ENCODE measurements at regions not wholly inside any gene's neighbourhood (a gene's known extent, or its start where the extent isn't known, plus 50 kb on each side); places are given as distances from the start of the nearest gene placed in this dataset.

DNA sequence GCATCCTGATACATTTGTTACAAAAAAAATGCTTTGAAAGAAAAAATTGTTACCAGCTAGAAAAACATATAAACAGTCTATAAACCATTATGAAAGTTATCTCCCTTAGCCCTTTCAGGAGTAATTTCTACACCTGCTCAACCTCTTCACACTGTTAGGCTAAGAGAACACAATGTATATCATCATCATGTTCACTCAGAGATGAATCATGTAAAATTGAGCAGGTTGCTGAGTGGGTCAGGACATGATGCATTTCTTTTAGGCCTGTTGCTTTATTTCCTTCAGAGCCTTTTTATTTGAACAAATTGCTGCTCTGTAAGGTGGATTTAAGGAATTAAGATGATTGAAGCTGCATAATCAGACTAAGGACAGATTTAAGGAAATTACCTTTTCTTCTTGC is 531.3 kb upstream of the MAN1A1 start:
- peaks cover 0 to 2% (median 0%) of the 10 kb centered on the region in 3 donors for H3K27me3 Mint-ChIP-seq (ENCODE audit: low read depth in 3 of 3)
- no peak overlapping the region for H3K27ac Mint-ChIP-seq
- Histone ChIP-seq H3K9ac (ENCODE audit: insufficient read depth, low read length, poor library complexity, severe bottlenecking) (no peak overlapping the region), H4K20me1 (ENCODE audit: insufficient read depth, low read length) (no peaks in the 10 kb centered on the region), H3K4me3 (replicated peaks in 1 of 3; ENCODE audit: low read depth in 2 of 3, low read length in 3 of 3) (no peak overlapping the region), H3K27ac (ENCODE audit: low read depth in 1 of 2, low read length in 2 of 2) (no peak overlapping the region), H3K27me3 (ENCODE audit: control insufficient read depth in 2 of 2, insufficient read depth in 2 of 2, low read length in 2 of 2) (no peaks in the 10 kb centered on the region), H3K9me3 (replicated peaks in 1 of 2; ENCODE audit: control insufficient read depth in 1 of 2, insufficient read depth in 1 of 2, low read length in 2 of 2) (peaks cover 0 to 11% of the 10 kb centered on the region in 2 donors), H3K4me1 (ENCODE audit: control insufficient read depth in 1 of 2, insufficient read depth in 2 of 2, low read length in 2 of 2) (no peaks in the 10 kb centered on the region), H3K4me2 (replicated peaks; ENCODE audit: extremely low read depth, low read length, poor library complexity, severe bottlenecking) (no peak overlapping the region), H2AFZ (ENCODE audit: insufficient read depth, low read depth, low read length, poor library complexity, severe bottlenecking) (no peak overlapping the region), H3K79me2 (ENCODE audit: insufficient read depth, low read length) (no peaks in the 10 kb centered on the region), H3K36me3 (replicated peaks in 1 of 2; ENCODE audit: control insufficient read depth in 1 of 2, insufficient read depth in 2 of 2, low read length in 2 of 2) (no peaks in the 10 kb centered on the region)
- no peak overlapping the region for H3K4me3 Mint-ChIP-seq
- H3K4me1 Mint-ChIP-seq, result no peaks in the 10 kb centered on the region
- intact Hi-C loops (cut with micrococcal nuclease), result no loop called here
- H3K9me3 Mint-ChIP-seq, result peaks cover 4 to 17% (median 10%) of the 10 kb centered on the region in 7 donors
- no peak for DNase-seq
- TF ChIP-seq, protein P1, sequence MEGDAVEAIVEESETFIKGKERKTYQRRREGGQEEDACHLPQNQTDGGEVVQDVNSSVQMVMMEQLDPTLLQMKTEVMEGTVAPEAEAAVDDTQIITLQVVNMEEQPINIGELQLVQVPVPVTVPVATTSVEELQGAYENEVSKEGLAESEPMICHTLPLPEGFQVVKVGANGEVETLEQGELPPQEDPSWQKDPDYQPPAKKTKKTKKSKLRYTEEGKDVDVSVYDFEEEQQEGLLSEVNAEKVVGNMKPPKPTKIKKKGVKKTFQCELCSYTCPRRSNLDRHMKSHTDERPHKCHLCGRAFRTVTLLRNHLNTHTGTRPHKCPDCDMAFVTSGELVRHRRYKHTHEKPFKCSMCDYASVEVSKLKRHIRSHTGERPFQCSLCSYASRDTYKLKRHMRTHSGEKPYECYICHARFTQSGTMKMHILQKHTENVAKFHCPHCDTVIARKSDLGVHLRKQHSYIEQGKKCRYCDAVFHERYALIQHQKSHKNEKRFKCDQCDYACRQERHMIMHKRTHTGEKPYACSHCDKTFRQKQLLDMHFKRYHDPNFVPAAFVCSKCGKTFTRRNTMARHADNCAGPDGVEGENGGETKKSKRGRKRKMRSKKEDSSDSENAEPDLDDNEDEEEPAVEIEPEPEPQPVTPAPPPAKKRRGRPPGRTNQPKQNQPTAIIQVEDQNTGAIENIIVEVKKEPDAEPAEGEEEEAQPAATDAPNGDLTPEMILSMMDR (IDR thresholded peaks at IDR 0.05), result no peak
- no peaks in the 10 kb centered on the region for H3K36me3 Mint-ChIP-seq

DNA sequence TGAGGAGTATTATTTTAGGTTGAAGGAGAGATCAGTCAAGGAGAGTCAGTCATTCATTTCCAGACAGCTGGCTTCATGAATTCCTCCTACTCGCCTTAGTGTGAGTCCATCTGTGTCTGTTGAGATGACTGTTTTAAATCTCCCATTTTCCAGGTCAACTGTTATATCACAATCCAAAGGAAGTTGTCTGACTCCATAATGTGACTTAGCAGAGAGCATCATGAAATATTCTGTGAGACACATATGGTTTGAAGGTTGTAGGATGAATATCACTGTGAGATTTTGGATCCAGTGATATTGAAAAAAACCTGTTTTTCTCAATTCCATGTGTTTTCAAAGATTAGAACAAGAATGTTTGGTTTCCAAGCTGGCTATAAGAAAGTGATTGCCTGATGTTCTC is 530.2 kb upstream of the MAN1A1 start:
- Histone ChIP-seq H3K27ac (ENCODE audit: low read depth in 1 of 2, low read length in 2 of 2) (no peak overlapping the region), H3K4me3 (replicated peaks in 1 of 3; ENCODE audit: low read depth in 2 of 3, low read length in 3 of 3) (no peak overlapping the region), H3K9ac (ENCODE audit: insufficient read depth, low read length, poor library complexity, severe bottlenecking) (no peak overlapping the region), H3K79me2 (ENCODE audit: insufficient read depth, low read length) (no peaks in the 10 kb centered on the region), H3K9me3 (replicated peaks in 1 of 2; ENCODE audit: control insufficient read depth in 1 of 2, insufficient read depth in 1 of 2, low read length in 2 of 2) (peaks cover 0 to 11% of the 10 kb centered on the region in 2 donors), H3K27me3 (ENCODE audit: control insufficient read depth in 2 of 2, insufficient read depth in 2 of 2, low read length in 2 of 2) (no peaks in the 10 kb centered on the region), H3K36me3 (replicated peaks in 1 of 2; ENCODE audit: control insufficient read depth in 1 of 2, insufficient read depth in 2 of 2, low read length in 2 of 2) (no peaks in the 10 kb centered on the region), H2AFZ (ENCODE audit: insufficient read depth, low read depth, low read length, poor library complexity, severe bottlenecking) (no peak overlapping the region), H3K4me2 (replicated peaks; ENCODE audit: extremely low read depth, low read length, poor library complexity, severe bottlenecking) (no peak overlapping the region), H4K20me1 (ENCODE audit: insufficient read depth, low read length) (no peaks in the 10 kb centered on the region), H3K4me1 (ENCODE audit: control insufficient read depth in 1 of 2, insufficient read depth in 2 of 2, low read length in 2 of 2) (no peaks in the 10 kb centered on the region)
- Mint-ChIP-seq H3K9me3 (peaks cover 4 to 17% (median 10%) of the 10 kb centered on the region in 7 donors), H3K36me3 (no peaks in the 10 kb centered on the region), H3K27ac (no peak overlapping the region), H3K4me1 (no peaks in the 10 kb centered on the region), H3K4me3 (no peak overlapping the region), H3K27me3 (ENCODE audit: low read depth in 3 of 3) (peaks cover 0 to 2% (median 0%) of the 10 kb centered on the region in 3 donors)
- TF ChIP-seq, protein P1 (IDR thresholded peaks at IDR 0.05), result no peak
- intact Hi-C loops (cut with micrococcal nuclease), result no loop called here
- no CpG with 5 or more reads among the region's 1 CpG for WGBS (ENCODE audit: insufficient coverage)
- DNase-seq, result no peak
